ENCODE measurements at regions not wholly inside any gene's neighbourhood (a gene's known extent, or its start where the extent isn't known, plus 50 kb on each side); places are given as distances from the start of the nearest gene placed in this dataset.

- DNase-seq = no peak
Measured at GRCh38 chrX:4841216-4841745, 1127.8 kb upstream of the PRKX start.

- DNase-seq = no peak
Measured at GRCh38 chrX:4831574-4831973, 1118.1 kb upstream of the PRKX start.

- no peak for DNase-seq
Measured at GRCh38 chrX:4830880-4831557, 1117.6 kb upstream of the PRKX start.

- DNase-seq = no peak
Measured at GRCh38 chrX:4825550-4825949, 1112.1 kb upstream of the PRKX start.

GRCh38 chrX:4809571-4809970 lies 1096.1 kb upstream of the PRKX start:
- no peak for DNase-seq

GRCh38 chrX:4805502-4805901 lies 1092.1 kb upstream of the PRKX start:
- no peak for DNase-seq

- DNase-seq = no peak
Measured at GRCh38 chrX:4800756-4801155, 1087.3 kb upstream of the PRKX start.

- no peak for DNase-seq
Measured at GRCh38 chrX:4787971-4788370, 1074.5 kb upstream of the PRKX start.

- DNase-seq = no peak
Measured at GRCh38 chrX:4764888-4765287, 1051.4 kb upstream of the PRKX start.

- no peak for DNase-seq
Measured at GRCh38 chrX:4762196-4762595, 1048.7 kb upstream of the PRKX start.

GRCh38 chrX:4754878-4755604 lies 1041.6 kb upstream of the PRKX start:
- DNase-seq = no peak

GRCh38 chrX:4741024-4741423 lies 1027.6 kb upstream of the PRKX start:
- DNase-seq = no peak

- DNase-seq = no peak
Measured at GRCh38 chrX:4735299-4735698, 1021.9 kb upstream of the PRKX start.

GRCh38 chrX:4710618-4711433 lies 997.4 kb upstream of the PRKX start:
- no peak for DNase-seq

GRCh38 chrX:4708970-4709760 lies 995.7 kb upstream of the PRKX start:
- DNase-seq = no peak

GRCh38 chrX:4706961-4707360 lies 993.5 kb upstream of the PRKX start:
- DNase-seq = no peak

GRCh38 chrX:4690521-4690920 lies 977.1 kb upstream of the PRKX start:
- no peak for DNase-seq

GRCh38 chrX:4682636-4683035 lies 969.2 kb upstream of the PRKX start:
- no peak for DNase-seq

- no peak for DNase-seq
Measured at GRCh38 chrX:4675686-4676300, 962.3 kb upstream of the PRKX start.

- no peak for DNase-seq
Measured at GRCh38 chrX:4674028-4674782, 960.8 kb upstream of the PRKX start.

- DNase-seq = no peak
Measured at GRCh38 chrX:4671344-4671743, 957.9 kb upstream of the PRKX start.

GRCh38 chrX:4670606-4671005 lies 957.2 kb upstream of the PRKX start:
- no peak for DNase-seq

Data from stimulated activated CD4-positive, alpha-beta T cell treated with anti-CD3 and anti-CD28 coated beads, Interleukin-2, amount 100 ng/mL, for 48 hours (primary cell).